Right lobe of liver (tissue), 6 donors: ENCODE measurements at regions not wholly inside any gene's neighbourhood (a gene's known extent, or its start where the extent isn't known, plus 50 kb on each side); places are given as distances from the start of the nearest gene placed in this dataset.

Experiments used
- ATAC-seq, 4 donors: fragments of 200-7000 bp; cut with Tn5 transposase; one replicate each; pipeline ENCODE4 v1.9.1; 2020; ENCODE audit warnings: mild to moderate bottlenecking in 4 of 4, moderate library complexity in 4 of 4
- DNase-seq, 3 donors: peaks; one replicate each; pipeline ENCODE4 v3.0.0-alpha.2; 2020
- H3K27ac ChIP-seq, 3 donors: fragments of 200-600 bp; one replicate each; pipeline ENCODE4 v1.8.0; 2022
- H3K27me3 ChIP-seq, 2 donors: fragments of 200-600 bp; one replicate each; pipeline ENCODE4 v1.8.0; 2022
- H3K36me3 ChIP-seq, 4 donors: fragments of 200-600 bp; sonication (generic) in 1 of 4; one replicate each; pipeline versions ENCODE4 v1.5.1 to v1.8.0; 2017 to 2022; ENCODE audit warnings: control low read depth in 1 of 4
- H3K4me1 ChIP-seq, 4 donors: fragments of 200-600 bp; sonication (generic) in 1 of 4; one replicate each; pipeline versions ENCODE4 v1.5.1 to v1.8.0; 2017 to 2022; ENCODE audit warnings: control low read depth in 1 of 4
- H3K4me3 ChIP-seq, 3 donors: fragments of 200-600 bp; one replicate each; pipeline ENCODE4 v1.8.0; 2022
- H3K9me3 ChIP-seq, 4 donors: fragments of 200-600 bp; sonication (generic) in 1 of 4; one replicate each; pipeline versions ENCODE4 v1.5.1 to v1.8.0; 2017 to 2022; ENCODE audit warnings: control low read depth in 1 of 4
- CTCF ChIP-seq, 4 donors: fragments of 200-600 bp in 3 of 4; fragments of 450-650 bp in 1 of 4; IDR thresholded peaks; one replicate each; pipeline versions ENCODE4 v1.5.1 to v1.8.0; 2016 to 2022; ENCODE audit warnings: antibody characterized with exemption in 4 of 4, mild to moderate bottlenecking in 2 of 4
- POLR2A ChIP-seq: fragments of 450-650 bp; IDR thresholded peaks from one replicate; pipeline ENCODE4 v1.6.1; 2017; ENCODE audit warnings: antibody characterized with exemption, mild to moderate bottlenecking
- WGBS: methylation state at CpG from one replicate; pipeline ENCODE4 v1.1.6; 2018; ENCODE audit warnings: low coverage, low lambda C conversion rate; ENCODE audit not compliant: insufficient coverage; ENCODE audit errors: missing lambda C conversion rate; 5-methylcytosine and 5-hydroxymethylcytosine counted together
- intact Hi-C, 2 donors: fragments of 100-400 bp; cut with DNase I; formaldehyde crosslinking; loops; one replicate each; pipeline versions ENCODE4 v1.11.2 to v1.14.1; 2022
- donor health status: DM: no; HTN: yes; CAD: no.
- donor health status: DM: no; HTN: no; CAD: no.
- donor health status: DM: no; HTN: no; CAD: no.
- donor health status: DM: no; HTN: yes; CAD: no.
- donor health status: DM: no; HTN: yes; CAD: no.

DNA sequence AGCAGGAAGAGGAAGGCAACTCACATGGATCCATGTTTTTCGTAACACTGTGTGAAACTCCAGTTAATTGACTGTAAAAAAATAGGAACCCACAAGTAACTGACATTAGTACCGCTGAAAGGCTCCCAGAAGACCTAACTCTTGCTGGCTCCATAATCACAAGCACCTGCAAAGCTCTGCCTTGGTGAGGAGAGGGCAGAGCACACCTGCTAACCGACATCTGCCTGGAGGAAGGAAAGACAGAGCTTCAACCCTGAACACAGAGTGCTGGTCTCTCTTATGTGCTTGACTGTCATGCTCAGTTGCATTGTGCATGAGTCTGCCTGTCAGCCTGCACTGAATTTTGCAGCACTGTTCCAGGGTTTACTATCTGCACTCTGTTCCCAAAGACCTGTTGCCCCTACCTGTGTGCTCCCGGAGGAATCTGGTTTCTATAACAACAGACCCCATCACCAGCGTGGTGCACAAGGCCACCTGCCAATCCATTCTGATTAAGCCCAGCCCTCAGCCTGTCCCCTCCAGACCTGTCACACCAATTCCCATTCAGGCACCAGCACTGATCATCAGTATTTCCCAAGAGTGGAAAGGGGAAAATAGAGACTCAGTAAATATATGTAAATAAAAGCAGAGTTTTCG is 63.1 kb upstream of the ANKRD1 start:
- WGBS: 62% methylated on average over 4 of the region's 6 CpGs
- no peak for DNase-seq
- no peaks in the 10 kb centered on the region for H3K4me1 ChIP-seq
- no peak overlapping the region for H3K27ac ChIP-seq
- intact Hi-C loops: no loop called here
- no peaks in the 10 kb centered on the region for H3K36me3 ChIP-seq
- TF ChIP-seq POLR2A (no peak), CTCF (IDR thresholded peaks at IDR 0.05) (no peak)
- H3K27me3 ChIP-seq: no peaks in the 10 kb centered on the region
- H3K4me3 ChIP-seq: no peak overlapping the region
- H3K9me3 ChIP-seq: no peaks in the 10 kb centered on the region
- ATAC-seq: no peak

GRCh38 chr10:90984898-90985297 is 64.0 kb upstream of the ANKRD1 start:
- no peak for TF ChIP-seq POLR2A
- TF ChIP-seq CTCF (IDR thresholded peaks at IDR 0.05): no peak
- Histone ChIP-seq H3K4me1 (no peaks in the 10 kb centered on the region), H3K4me3 (no peak overlapping the region), H3K9me3 (no peaks in the 10 kb centered on the region), H3K27me3 (no peaks in the 10 kb centered on the region), H3K36me3 (no peaks in the 10 kb centered on the region), H3K27ac (no peak overlapping the region)
- intact Hi-C loops: no loop called here
- no peak for ATAC-seq
- WGBS: 80% methylated on average over 2 of the region's 3 CpGs
- DNase-seq: no peak

DNA sequence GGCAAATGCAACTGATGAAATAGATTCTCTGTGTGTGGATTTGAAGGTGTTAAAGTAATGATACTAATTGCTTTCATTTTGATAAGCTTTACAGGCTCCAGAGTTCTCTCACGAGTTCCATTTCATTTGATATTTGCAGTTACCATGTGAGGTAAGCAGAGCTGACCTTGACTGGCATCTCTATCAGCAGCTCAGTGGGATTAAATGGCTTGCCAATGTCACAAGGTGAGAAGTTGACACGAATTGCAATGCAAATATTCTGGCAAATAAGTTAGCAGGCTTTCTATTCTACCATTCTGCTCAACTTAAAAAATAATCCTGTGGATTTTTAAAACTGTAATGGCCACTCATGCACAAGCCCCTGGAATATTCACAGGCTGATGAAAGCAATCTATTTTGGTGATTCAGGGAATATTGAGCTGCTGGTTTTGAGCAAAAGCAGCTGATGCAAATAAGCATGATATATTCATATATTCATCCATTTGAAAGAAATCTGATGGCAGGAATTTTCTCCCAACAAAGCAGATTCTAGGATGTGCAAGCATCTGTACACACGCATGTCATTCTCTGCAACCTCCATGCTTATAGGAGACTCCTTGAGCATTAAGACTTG is 64.5 kb upstream of the ANKRD1 start:
- no peaks in the 10 kb centered on the region for H3K36me3 ChIP-seq
- H3K9me3 ChIP-seq: no peaks in the 10 kb centered on the region
- WGBS: 44% methylated on average over 3 of the region's 3 CpGs
- H3K27ac ChIP-seq: no peak overlapping the region
- DNase-seq: no peak
- H3K27me3 ChIP-seq: no peaks in the 10 kb centered on the region
- no peak overlapping the region for H3K4me3 ChIP-seq
- TF ChIP-seq CTCF (IDR thresholded peaks at IDR 0.05) (no peak), POLR2A (no peak)
- no peaks in the 10 kb centered on the region for H3K4me1 ChIP-seq
- intact Hi-C loops: no loop called here
- no peak for ATAC-seq

- Histone ChIP-seq H3K9me3 (no peaks in the 10 kb centered on the region), H3K36me3 (no peaks in the 10 kb centered on the region), H3K27ac (no peak overlapping the region), H3K4me1 (no peaks in the 10 kb centered on the region), H3K27me3 (no peaks in the 10 kb centered on the region), H3K4me3 (no peak overlapping the region)
- ATAC-seq (no peak), DNase-seq (no peak)
- WGBS: 86% methylated on average over 1 of the region's 2 CpGs
- TF ChIP-seq POLR2A (no peak), CTCF (IDR thresholded peaks at IDR 0.05) (no peak)
- intact Hi-C loops: no loop called here
Observed at GRCh38 chr10:90986136-90986760, 65.4 kb upstream of the ANKRD1 start.
